ENCODE measurements at regions not wholly inside any gene's neighbourhood (a gene's known extent, or its start where the extent isn't known, plus 50 kb on each side); places are given as distances from the start of the nearest gene placed in this dataset.

- Histone ChIP-seq H3K14ac (replicated peaks; ENCODE audit: low read depth, low read length) (no peak overlapping the region), H3K27ac (ENCODE audit: insufficient read depth, low read length) (peak overlapping the region; percentile 29; the same call in 1 of the 2 replicates), H4K20me1 (ENCODE audit: insufficient read depth, low read length) (no peaks in the 10 kb centered on the region), H3K56ac (ENCODE audit: extremely low read depth, insufficient read depth, low read length) (no peak overlapping the region), H3K36me3 (ENCODE audit: control insufficient read depth, insufficient read depth, low read length) (no peaks in the 10 kb centered on the region), H4K5ac (ENCODE audit: low read depth, low read length) (0 out of 2 replicates have a peak overlapping the region, but pooled peaks have one; percentile 18), H2AK9ac (replicated peaks; ENCODE audit: low read depth, low read length, poor library complexity) (no peak overlapping the region), H3K79me1 (ENCODE audit: low read depth in 1 of 2, low read length in 2 of 2) (no peaks in the 10 kb centered on the region), H3K23ac (ENCODE audit: low read depth, low read length) (no peak overlapping the region), H3K4me2 (ENCODE audit: low read depth, low read length) (peak overlapping the region; percentile 56), H3K9me3 (ENCODE audit: control insufficient read depth, insufficient read depth, low read length) (no peaks in the 10 kb centered on the region), H2BK20ac (ENCODE audit: low read depth, low read length) (no peak overlapping the region), H2AFZ (replicated peaks; ENCODE audit: low read length, poor library complexity) (no peak overlapping the region), H3K9ac (ENCODE audit: low read depth, low read length) (no peak overlapping the region), H4K8ac (ENCODE audit: low read depth in 2 of 2, low read length in 2 of 2) (no peak overlapping the region), H2BK5ac (ENCODE audit: low read depth, low read length, poor library complexity, severe bottlenecking) (peak overlapping the region; percentile 4), H2BK15ac (ENCODE audit: low read depth, low read length) (no peak overlapping the region), H3K27me3 (ENCODE audit: control insufficient read depth, insufficient read depth, low read length) (no peaks in the 10 kb centered on the region), H2AK5ac (ENCODE audit: low read depth, low read length) (no peak overlapping the region), H4K91ac (ENCODE audit: insufficient read depth, low read depth, low read length) (no peak overlapping the region), H3K9me1 (ENCODE audit: insufficient read depth, low read length) (no peaks in the 10 kb centered on the region), H2BK120ac (ENCODE audit: low read depth, low read length) (no peak overlapping the region), H3K4me3 (ENCODE audit: insufficient read depth, low read depth, low read length) (no peak overlapping the region), H3K4ac (ENCODE audit: low read depth, low read length) (no peak overlapping the region), H3K4me1 (ENCODE audit: control insufficient read depth, insufficient read depth, low read length) (peaks cover 2% of the 10 kb centered on the region), H3K18ac (ENCODE audit: low read depth, low read length) (peak overlapping the region; percentile 59; the same call in 1 of the 2 replicates)
- dilution Hi-C loops (cut with HindIII; ENCODE audit: low sequenced_read_pairs, unreplicated experiment) (no loop called here), intact Hi-C loops (cut with micrococcal nuclease) (no loop called here), in situ Hi-C loops (cut with MboI; ENCODE audit: low sequenced_read_pairs) (no loop called here)
- no peak for TF ChIP-seq CTCF (conservative IDR thresholded peaks at IDR 0.05; ENCODE audit: low read depth, low read length)
- TF ChIP-seq CEBPB (IDR thresholded peaks at IDR 0.05; ENCODE audit: low read depth, low read length), result peak; percentile 42
- TF ChIP-seq RCOR1 (IDR thresholded peaks at IDR 0.05; ENCODE audit: insufficient replicate concordance, low read length), result no peak
- ChIA-PET CTCF (interaction anchor here (0.9 to 1.4 kb wide), 3 partner anchors 10 to 139 kb away, joined by 4 to 6 read pairs (median 4); no protein-coding TSS in a partner anchor), POLR2A (ENCODE audit: unreplicated experiment) (no interaction called here)
- ATAC-seq (ENCODE audit: low read depth), result peak; percentile 86
- WGBS, 2 experiments (ENCODE audit: extremely low coverage in 2 of 2, insufficient read length in 1 of 2), result no CpG with 5 or more reads among the region's 3 CpGs
- peak; percentile 75 for DNase-seq
- no TSS peak for BruUV-seq (replicated peaks)
Observed at GRCh38 chr1:170790651-170791071, 126.7 kb downstream of the PRRX1 start.
